Upper lobe of left lung (tissue), 6 donors: ENCODE measurements at regions not wholly inside any gene's neighbourhood (a gene's known extent, or its start where the extent isn't known, plus 50 kb on each side); places are given as distances from the start of the nearest gene placed in this dataset.

Source experiments
- ATAC-seq, 2 donors: fragments of 200-7000 bp; cut with Tn5 transposase; one replicate each; pipeline ENCODE4 v1.9.1; 2022; ENCODE audit warnings: mild to moderate bottlenecking in 2 of 2, moderate library complexity in 2 of 2; ENCODE audit not compliant: low FRiP score in 2 of 2
- DNase-seq, 2 donors: peaks; one replicate each; pipeline ENCODE4 v3.0.0-alpha.2; 2019 to 2020
- H3K27ac ChIP-seq, 4 donors: fragments of 200-600 bp; sonication (generic); one replicate each; pipeline ENCODE4 v1.5.1; 2016 to 2019
- H3K27me3 ChIP-seq, 4 donors: fragments of 200-600 bp; sonication (generic); one replicate each; pipeline ENCODE4 v1.5.1; 2017 to 2019
- H3K36me3 ChIP-seq, 4 donors: fragments of 200-600 bp; sonication (generic); one replicate each; pipeline ENCODE4 v1.5.1; 2016 to 2019
- H3K4me1 ChIP-seq, 4 donors: fragments of 200-600 bp; sonication (generic); one replicate each; pipeline ENCODE4 v1.5.1; 2018 to 2019
- H3K4me3 ChIP-seq, 4 donors: fragments of 200-600 bp; sonication (generic); one replicate each; pipeline ENCODE4 v1.5.1; 2017 to 2019; ENCODE audit warnings: mild to moderate bottlenecking in 2 of 4, moderate library complexity in 1 of 4
- H3K9me3 ChIP-seq, 4 donors: fragments of 200-600 bp; sonication (generic); one replicate each; pipeline ENCODE4 v1.5.1; 2018 to 2019
- CTCF ChIP-seq, 6 experiments: fragments of 450-650 bp in 4 of 6; fragments of 200-600 bp in 2 of 6; sonication (generic) in 2 of 6; IDR thresholded peaks; one replicate each; pipeline ENCODE4 v1.5.1; 2016 to 2019; ENCODE audit warnings: antibody characterized with exemption in 6 of 6
- EP300 ChIP-seq, 4 donors: sonication (generic); formaldehyde crosslinking; IDR thresholded peaks; one replicate each; pipeline ENCODE4 v1.5.1; 2017; ENCODE audit warnings: antibody characterized with exemption in 4 of 4, control low read depth in 2 of 4
- POLR2A ChIP-seq, 4 donors: fragments of 450-650 bp; IDR thresholded peaks; one replicate each; pipeline ENCODE4 v1.5.1; 2016 to 2017; ENCODE audit warnings: antibody characterized with exemption in 4 of 4, mild to moderate bottlenecking in 2 of 4
- POLR2AphosphoS5 ChIP-seq, 2 donors: sonication (generic); formaldehyde crosslinking; IDR thresholded peaks; one replicate each; pipeline ENCODE4 v1.5.1; 2017; ENCODE audit warnings: antibody characterized with exemption in 2 of 2
- WGBS, 2 donors: methylation state at CpG; one replicate each; pipeline ENCODE4 v1.1.5; 2017 to 2018; 5-methylcytosine and 5-hydroxymethylcytosine counted together
- donor health status: DM: no; HTN: no; CAD: no; lungs with moderate emphysema.
- donor health status: DM: no; HTN: yes; CAD: no; lungs with severe emphysema.

GRCh38 chr13:107208889-107209288 lies 641.0 kb upstream of the ARGLU1 start:
- no peak for DNase-seq
- TF ChIP-seq CTCF (IDR thresholded peaks at IDR 0.05) (no peak), POLR2AphosphoS5 (IDR thresholded peaks at IDR 0.05) (no peak), EP300 (IDR thresholded peaks at IDR 0.05) (no peak), POLR2A (IDR thresholded peaks at IDR 0.05) (no peak)
- no peak overlapping the region for H3K27ac ChIP-seq
- H3K4me1 ChIP-seq = peaks cover 0 to 22% (median 8%) of the 10 kb centered on the region in 4 donors
- ATAC-seq = no peak
- no peaks in the 10 kb centered on the region for H3K9me3 ChIP-seq
- 63 to 77% methylated on average over 4 of the region's 4 CpGs for WGBS, 2 donors
- H3K4me3 ChIP-seq = no peak overlapping the region
- H3K36me3 ChIP-seq = no peaks in the 10 kb centered on the region
- no peaks in the 10 kb centered on the region for H3K27me3 ChIP-seq

GRCh38 chr13:107205318-107206104 lies 637.6 kb upstream of the ARGLU1 start:
- H3K9me3 ChIP-seq = no peaks in the 10 kb centered on the region
- DNase-seq (peak; percentile 70 to 87), ATAC-seq (peak; percentile 83 to 88)
- WGBS, 2 donors = 36 to 37% methylated on average over 16 of the region's 16 CpGs
- no peaks in the 10 kb centered on the region for H3K27me3 ChIP-seq
- H3K36me3 ChIP-seq = no peaks in the 10 kb centered on the region
- H3K4me1 ChIP-seq = peaks cover 4 to 22% (median 10%) of the 10 kb centered on the region in 4 donors
- H3K27ac ChIP-seq = no peak overlapping the region
- TF ChIP-seq CTCF (IDR thresholded peaks at IDR 0.05) (peak; percentile 72 to 99 (median 82)), POLR2A (IDR thresholded peaks at IDR 0.05) (no peak)
- no peak overlapping the region for H3K4me3 ChIP-seq

- DNase-seq = peak in 1 of 2 donors; percentile 17
- WGBS, 2 donors = 64 to 69% methylated on average over 7 to 9 of the region's 11 CpGs
- no peaks in the 10 kb centered on the region for H3K27me3 ChIP-seq
- no peak for ATAC-seq
- H3K27ac ChIP-seq = peak overlapping the region; percentile 57 to 73 (median 64)
- H3K9me3 ChIP-seq = no peaks in the 10 kb centered on the region
- no peaks in the 10 kb centered on the region for H3K36me3 ChIP-seq
- peaks cover 4 to 10% (median 7%) of the 10 kb centered on the region in 4 donors for H3K4me1 ChIP-seq
- TF ChIP-seq POLR2AphosphoS5 (IDR thresholded peaks at IDR 0.05) = no peak
- TF ChIP-seq POLR2A (IDR thresholded peaks at IDR 0.05) = no peak
- TF ChIP-seq EP300 (IDR thresholded peaks at IDR 0.05) = no peak
- TF ChIP-seq CTCF (IDR thresholded peaks at IDR 0.05) = peak in 2 of 6 experiments; percentile 23 to 26
- no peak overlapping the region for H3K4me3 ChIP-seq
Observed at GRCh38 chr13:107203146-107203847, 635.4 kb upstream of the ARGLU1 start.

GRCh38 chr13:107202371-107203023 lies 634.6 kb upstream of the ARGLU1 start:
- peak overlapping the region; percentile 57 to 73 (median 64) for H3K27ac ChIP-seq
- no peak for DNase-seq

More at GRCh38 chr13:107202371-107203023, 634.6 kb upstream of the ARGLU1 start:
- H3K9me3 ChIP-seq = no peaks in the 10 kb centered on the region
- H3K4me1 ChIP-seq = peaks cover 4 to 10% (median 7%) of the 10 kb centered on the region in 4 donors
- ATAC-seq = no peak
- TF ChIP-seq POLR2A (IDR thresholded peaks at IDR 0.05) (no peak), POLR2AphosphoS5 (IDR thresholded peaks at IDR 0.05) (peak; percentile 75 to 89), CTCF (IDR thresholded peaks at IDR 0.05) (no peak), EP300 (IDR thresholded peaks at IDR 0.05) (peak in 2 of 4 donors; percentile 81 to 82)
- no peak overlapping the region for H3K4me3 ChIP-seq
- no peaks in the 10 kb centered on the region for H3K27me3 ChIP-seq
- 29 to 34% methylated on average over 4 of the region's 4 CpGs for WGBS, 2 donors
- H3K36me3 ChIP-seq = no peaks in the 10 kb centered on the region
